Stimulated activated CD8-positive, alpha-beta memory T cell treated with anti-CD3 and anti-CD28 coated beads, Interleukin-4, amount 100 ng/mL, for 24 hours (primary cell): ENCODE measurements at regions not wholly inside any gene's neighbourhood (a gene's known extent, or its start where the extent isn't known, plus 50 kb on each side); places are given as distances from the start of the nearest gene placed in this dataset.

ENCODE experiments used
- DNase-seq: peaks from one replicate; pipeline ENCODE4 v3.0.0-alpha.2; 2020; ENCODE audit warnings: low read depth

DNA sequence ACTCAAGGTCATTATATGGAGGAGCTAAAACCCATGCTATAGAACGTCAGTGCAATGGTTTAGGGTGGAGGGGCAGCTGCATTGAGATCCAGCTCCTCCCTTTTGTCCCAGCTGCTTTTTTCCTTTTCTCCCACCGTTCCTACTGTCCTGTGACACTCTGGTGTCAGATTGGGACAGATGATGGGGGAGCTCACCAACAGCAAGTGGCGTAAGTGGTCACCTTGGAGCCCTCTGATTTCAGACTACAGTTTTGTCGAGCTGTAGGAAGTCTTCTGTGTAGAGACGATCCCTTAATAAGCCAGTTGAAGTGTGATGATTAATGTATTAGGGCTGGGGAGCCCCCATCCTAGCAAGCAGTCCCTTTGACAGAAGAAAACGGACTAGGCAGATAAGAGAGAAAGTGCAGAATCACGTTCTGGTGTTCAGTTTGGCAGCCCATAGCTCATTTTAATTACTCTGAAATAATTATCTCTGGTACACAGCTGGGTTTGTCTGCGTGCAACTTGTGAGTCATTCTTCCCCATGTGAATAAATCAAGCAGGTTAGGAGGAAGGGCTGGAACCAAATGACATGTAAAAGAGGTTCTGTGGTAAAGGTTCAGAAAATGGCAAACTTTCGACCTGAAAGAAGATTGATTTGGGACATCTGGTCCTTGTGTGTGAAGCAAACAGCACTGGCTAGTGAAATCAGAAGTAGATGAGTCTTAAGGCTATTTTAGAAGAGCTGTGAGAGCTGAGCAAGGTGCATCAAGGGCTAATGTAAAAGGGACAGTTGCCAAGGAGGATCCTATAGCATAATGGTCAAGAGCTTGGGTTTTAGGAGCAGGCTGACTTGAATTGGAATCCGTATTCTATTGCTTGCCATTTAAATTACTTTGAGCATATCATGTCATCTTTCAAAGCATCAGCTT, 241.4 kb downstream of the EDEM1 start:
- no peak for DNase-seq

DNA sequence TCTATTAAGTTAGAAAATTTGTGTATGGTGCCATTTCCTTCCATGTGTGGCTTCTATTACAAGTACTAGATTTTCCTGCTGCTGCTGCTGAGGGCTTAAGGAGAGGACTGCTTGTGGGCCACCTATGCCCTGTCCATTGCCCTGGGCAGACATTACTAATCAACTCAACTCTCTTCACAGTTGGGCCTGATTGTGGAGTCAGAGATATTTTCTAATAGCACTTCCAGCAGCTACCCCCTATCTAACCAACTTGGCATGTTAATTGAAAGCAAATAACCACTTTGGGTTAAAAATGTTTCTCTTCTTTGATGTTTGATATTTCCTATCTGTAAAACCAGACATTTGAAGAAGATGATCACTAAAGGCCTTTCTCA, 242.0 kb downstream of the EDEM1 start:
- DNase-seq = no peak

DNA sequence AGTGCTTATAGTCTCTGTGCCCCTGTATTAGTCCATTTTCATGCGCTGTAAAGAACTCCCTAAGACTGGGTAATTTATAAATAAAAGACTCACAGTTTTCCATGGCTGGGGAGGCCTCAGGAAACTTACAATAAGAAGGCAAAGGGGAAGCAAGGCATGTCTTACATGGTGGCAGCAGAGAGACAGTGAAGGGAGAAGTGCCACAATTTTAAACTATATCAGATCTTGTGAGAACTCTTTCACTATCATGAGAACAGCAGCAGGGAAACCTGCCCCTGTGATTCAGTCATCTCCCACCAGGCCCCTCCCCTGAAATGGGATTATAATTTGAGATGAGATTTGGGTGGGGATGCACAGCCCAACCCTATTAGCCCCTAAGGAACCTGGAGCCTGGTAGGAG, 243.2 kb downstream of the EDEM1 start:
- no peak for DNase-seq

DNA sequence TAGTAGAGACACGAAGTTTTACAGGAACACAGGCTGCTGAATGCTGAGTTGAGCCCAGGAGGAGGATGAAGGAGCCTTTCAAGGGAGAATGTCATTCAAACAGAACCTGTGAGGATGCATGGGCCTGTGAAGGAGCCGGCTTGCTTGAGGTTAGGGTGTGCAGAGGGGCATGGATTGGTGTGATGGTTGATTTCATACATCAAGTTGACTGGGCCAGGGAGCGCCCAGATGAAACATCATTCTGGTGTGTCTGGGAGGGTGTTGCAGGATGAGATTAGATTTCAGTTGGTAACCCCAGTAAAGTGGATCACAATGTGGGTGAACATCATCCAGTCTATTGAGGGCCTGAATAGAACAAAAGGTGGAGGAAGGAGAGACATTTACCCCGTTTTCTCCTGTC, 243.6 kb downstream of the EDEM1 start:
- DNase-seq = no peak

DNA sequence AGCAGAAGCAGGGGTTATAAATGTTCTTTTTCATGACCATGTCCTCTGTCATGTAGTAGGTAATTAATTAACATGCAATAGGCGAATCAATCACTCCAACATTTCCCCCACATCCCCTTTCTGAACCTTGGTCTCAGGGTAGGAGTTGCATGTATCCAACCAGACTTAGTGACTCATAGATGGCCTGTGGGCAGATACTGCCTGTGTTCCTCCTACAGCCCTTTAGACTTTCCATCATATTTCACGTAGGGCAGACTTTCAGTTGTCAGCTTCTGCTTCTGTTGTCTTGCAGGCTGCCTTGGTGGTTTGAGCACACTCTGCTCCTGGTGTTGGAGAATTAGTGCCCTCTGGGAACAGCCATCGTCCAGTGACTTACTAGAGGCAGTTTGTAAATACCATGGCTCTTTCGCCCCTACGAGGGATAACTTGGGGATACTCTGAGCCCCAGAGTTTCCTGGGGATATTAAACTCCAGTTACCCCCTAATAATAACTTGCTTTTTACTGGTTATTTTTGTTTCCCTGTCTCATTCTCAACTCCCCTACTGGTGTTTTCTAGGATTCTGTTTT, 244.4 kb downstream of the EDEM1 start:
- no peak for DNase-seq

DNA sequence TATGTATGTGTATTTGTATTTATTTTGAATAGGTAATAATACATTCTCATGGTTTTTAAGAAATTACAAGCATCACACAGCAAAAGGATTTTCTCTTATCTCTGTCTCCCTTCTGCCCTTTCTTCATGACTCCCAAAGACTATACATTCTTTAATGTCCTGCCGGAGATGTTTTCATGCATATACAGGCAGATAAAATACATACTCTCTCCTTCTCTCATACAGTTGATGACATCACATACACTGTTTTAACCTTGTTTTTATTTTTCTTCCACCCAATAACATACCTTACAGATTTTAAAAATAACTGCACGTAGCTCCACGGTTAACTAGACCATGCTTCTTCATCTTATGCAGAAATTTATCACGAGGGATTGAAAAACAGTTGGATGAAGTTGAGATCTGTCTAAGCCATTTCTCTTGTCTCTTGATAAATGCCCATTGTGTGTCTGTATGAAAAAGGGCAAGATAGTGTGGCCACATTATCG, 249.8 kb downstream of the EDEM1 start:
- DNase-seq = no peak

DNA sequence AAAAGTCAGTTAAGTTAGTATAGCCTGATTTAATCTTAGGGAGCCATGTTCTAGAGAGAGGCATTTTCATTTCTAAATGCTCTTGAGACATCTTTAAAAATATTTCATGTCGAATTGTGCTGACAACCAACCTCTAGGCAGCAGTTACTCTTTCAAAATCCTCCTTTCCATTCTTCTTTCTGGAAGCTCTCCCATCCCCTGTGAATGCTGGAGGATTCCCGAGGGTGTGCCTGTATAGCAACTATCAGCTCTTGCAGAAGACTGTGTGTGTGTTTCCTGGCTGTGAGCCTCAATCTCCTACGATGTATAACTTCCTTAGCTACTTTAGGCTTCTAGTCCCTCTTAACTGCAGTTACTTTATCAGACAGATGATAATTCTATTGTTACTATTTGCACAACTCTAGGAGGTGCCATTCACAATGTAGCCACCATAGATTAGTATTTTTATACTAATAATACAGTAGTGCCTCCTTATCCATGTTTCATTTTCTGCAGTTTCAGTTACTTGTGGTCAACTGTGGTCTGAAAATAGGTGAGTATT, 250.3 kb downstream of the EDEM1 start:
- no peak for DNase-seq

DNA sequence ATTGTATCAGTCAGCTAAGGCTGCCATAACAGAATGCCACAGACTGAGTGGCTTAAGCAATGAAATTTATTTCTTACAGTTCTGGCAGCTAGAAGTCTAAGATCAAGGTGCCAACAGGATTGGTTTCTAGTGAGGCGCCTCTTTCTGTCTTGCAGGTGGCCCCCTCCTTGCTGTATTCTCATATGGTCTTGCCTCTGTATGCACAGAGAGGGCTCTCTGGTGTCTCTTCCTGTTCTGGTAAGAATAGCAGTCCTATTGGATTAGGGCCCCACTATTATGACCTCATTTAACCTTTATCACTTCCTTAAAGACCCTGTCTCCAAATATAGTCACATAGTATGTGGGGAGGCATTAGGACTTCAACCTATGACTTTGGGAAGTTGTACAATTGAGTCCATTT, 253.9 kb downstream of the EDEM1 start:
- no peak for DNase-seq

DNA sequence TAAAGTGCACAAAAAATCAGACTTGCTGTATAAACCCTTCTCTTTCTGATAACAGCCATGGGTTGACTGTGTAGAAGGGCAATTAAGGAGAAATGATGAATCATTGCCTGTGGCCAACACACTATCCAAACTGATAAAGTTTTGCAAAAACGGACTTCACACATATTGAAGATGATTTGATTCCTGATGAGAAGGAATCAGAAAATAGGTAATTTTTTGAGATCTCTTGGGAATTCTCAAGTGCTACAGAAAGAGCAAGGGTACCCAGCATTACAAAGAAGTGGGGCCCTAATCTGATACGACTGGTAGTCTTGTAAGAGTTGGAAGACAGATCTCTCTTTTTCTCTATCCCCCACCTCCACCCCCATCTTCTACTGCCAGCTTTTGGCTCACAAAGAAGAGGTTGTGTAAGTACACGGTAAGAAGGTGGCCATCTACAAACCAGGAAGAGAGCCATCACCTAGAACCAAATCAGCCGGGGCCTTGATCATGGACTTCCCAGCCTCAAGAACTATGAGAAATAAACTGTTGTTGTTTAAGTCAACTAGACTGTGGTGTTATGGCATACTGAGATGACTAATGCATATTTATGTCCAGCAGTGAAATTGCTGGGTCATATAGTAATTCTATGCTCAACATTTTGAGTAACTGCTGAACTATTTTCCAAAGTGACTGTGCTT, 254.7 kb downstream of the EDEM1 start:
- DNase-seq = no peak

DNA sequence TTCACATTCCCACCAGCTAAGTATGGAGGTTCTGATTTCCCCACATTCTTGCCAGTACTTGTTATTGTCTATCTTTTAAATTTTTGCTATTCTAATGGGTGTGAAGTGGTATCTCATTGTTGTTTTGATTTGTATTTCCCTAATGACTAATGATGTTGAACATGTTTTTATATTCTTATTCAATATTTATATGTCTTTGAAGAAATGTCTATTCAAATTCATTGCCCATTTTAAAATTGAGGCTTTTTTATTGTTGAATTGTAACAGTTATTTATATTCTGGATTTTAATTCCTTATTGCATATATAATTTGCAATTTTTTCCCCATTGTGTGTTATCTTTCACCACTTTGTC, 255.3 kb downstream of the EDEM1 start:
- no peak for DNase-seq

DNA sequence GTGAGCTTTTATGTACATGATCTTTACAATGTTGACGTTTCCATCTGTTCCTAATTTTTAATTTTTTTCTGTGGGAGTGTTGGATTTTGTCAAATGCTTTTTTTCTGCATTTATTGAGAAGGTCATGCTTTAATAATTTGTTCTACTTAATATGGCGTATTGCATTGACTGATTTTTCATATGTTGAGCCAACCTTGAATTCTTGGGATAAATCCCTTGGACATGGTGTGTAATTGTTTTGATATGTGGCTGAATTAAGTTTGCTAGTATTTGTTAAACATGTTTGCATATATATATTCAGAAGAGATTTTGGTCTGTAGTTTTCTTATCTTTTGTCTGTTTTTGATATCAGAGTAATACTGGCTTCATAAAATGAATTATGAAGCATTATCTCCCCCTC, 256.7 kb downstream of the EDEM1 start:
- no peak for DNase-seq

DNA sequence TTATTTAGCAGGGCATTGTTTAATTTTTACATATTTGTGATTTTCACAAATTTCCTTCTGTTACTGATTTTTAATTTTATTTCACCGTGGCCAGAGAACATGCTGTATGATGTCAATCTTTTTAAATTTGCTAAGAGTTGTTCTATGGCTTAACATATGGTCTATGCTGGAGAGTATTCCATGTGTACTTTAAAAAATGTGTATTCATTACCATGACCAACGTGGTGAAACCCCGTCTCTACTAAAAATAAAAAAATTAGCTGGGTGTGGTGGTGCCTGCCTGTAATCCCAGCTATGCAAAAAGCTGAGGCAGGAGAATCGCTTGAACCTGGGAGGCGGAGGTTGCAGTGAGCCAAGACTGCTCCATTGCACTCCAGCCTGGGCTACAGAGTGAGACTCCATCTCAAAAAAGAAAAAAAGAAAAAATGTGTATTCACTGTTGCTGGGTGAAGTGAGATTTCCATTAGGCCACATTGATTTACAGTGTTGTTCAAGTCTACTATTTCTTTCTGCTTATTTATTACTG, 258.2 kb downstream of the EDEM1 start:
- no peak for DNase-seq

DNA sequence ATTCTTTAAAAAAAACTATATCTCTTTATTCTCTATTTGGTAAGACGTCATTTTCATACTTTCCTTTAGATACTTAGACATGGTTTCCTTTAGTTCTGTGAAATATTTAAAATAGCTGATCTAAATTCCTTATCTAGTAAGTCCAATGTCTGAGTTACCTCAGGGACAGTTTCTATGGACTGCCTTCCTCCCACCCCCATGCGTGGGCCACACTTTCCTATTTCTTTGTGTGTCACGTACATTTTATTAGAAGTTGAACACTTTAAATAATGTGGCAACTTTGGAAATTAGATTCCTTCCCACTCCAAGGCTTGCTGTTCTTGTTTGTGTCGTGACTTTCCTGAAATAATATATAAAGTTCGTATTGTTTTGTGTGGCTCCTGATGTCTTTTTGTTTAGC, 260.7 kb downstream of the EDEM1 start:
- DNase-seq = no peak

DNA sequence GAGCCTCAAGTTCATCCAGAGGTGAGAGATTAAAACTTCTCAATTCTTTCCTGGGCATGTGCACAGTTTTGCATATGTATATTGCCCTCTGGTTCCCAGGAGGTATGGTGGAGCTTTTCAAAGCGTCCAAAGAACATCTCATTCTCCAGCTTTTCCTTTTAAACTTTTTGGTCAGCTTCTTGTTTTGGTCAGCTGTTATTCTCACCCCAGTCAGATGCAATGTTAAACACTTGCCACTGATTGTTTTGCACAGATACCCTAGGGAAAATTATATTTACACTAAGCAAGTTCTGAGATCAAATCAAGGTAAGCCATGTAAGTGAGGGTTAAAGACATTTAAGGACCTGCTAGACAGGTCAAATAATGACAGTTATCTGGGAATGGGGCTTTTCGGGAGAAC, 261.3 kb downstream of the EDEM1 start:
- no peak for DNase-seq

DNA sequence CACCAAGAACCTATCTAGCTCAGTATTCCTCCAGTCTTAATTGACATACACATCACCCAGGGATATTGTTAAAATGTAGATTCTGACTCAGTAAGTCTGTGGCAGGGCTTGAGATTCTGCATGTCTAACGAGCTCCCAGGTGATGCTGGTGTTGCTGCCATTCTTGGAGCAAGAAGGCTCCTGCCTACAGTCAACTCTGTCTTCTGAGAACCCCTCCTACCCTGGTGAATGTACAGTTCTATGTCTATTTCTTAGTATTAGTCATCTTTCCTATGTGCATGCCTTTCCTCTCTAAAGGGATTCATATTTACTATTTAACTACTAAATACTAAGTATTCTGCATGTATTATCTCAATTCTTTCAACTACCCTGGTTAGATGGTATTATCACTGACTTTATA, 268.7 kb downstream of the EDEM1 start:
- DNase-seq = no peak

DNA sequence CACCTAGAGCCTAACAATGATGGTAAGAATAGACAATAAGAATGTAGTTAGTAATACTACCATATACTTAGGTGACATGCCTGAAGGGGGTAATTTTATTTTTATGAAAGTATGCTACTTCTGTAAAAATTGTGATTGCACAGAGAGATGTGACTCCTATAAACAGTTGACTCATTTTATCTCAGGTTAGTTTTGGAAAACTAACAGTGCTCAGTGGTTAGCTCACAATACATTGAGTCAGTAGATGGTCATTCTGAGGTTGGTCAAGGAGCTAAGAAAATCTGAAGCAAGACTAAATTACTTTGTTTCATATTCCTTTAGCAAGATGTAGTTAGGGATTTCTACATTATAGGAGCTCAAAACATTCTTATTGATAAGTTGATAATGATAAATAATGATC, 271.0 kb downstream of the EDEM1 start:
- DNase-seq = no peak

DNA sequence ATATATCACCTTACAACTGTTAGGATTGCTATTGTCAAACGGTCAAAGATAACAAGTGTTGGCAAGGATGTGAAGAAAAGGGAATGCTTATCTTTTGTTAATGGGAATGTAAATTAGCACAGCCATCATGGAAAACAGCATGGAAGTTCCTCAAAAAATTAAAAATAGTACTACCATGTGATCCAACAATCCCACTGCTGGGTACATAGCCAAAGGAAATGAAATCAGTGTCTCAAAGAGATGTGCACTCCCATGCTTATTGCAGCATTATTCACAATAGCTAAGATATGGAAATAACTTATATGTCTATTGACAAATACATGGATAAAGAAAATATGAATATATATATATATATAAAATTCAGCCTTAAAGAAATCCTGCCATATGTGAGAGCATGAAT, 274.6 kb downstream of the EDEM1 start:
- DNase-seq = no peak

DNA sequence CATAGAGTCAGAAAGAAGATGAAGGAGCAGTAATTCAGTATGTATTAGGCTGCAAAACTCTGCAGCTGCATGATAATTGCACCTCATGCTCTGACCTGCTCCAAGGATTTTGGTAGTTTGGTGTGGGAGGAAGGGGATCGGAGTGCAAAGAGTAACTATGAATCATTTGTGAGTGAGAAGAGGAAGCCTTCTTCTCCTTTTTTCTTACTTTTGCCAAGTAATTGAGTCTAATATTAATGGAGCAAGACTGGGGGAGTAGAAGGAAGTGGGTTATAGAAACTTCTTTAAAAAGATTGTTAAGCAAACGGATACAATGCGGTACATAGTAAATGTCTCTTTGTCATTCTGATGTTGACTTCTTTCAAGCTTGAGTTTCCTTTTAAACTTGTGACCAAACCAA, 276.5 kb downstream of the EDEM1 start:
- DNase-seq = no peak

DNA sequence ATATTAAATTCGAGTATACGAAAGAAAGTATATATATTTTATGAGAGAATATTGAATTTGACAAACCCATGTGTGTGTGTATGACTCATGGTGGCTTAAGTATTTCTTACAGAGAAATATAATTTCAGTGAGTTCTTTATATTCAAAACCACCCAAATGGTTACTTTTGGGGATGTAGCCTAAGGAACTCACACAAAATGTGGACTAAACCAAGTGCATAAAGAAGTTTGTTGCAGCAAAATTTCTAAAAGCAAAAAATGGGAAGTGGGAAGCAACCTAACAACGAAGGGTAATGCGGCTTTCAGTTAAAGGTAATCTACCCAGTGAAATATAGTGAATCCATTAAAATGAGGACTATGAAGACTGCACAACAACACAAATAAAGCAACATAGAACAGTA, 277.1 kb downstream of the EDEM1 start:
- DNase-seq = no peak

DNA sequence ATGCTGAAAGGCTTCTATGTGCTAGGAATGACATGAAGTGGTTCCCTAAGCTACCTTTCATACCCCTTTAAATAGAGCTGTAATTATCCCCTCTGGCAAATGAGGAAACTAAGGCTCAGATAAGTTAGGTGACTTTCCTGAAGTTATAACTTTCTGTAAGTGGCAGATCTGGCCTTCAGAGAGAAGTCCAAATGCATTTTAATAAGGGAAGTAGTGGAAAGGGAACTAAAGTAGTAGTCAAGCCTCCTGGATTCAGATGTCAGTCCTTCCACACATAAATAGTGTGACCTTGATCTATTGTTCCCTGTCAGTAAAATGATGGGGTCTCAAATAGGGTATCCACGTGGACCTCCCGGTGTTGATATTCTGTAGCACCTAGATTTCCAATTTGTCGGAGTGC, 277.7 kb downstream of the EDEM1 start:
- DNase-seq = no peak

DNA sequence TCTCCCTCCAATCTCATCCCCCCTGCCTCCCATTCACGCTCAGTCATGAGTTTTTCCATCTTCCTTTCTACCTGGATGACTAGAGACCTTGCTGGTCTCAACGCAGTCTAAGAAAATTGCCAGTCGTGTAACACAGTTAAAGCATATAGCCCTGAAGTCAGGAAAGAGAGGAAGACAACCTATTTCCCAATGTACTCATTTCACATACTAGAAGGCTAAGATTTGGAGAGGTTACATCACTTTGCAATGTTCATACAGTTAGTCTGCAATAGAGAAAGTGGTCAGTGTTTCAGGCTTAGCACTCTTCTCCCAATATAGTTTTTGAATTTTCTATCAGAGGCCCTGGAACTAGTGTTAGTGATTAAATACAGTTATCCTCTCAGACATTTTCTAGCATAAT, 278.6 kb downstream of the EDEM1 start:
- DNase-seq = no peak

DNA sequence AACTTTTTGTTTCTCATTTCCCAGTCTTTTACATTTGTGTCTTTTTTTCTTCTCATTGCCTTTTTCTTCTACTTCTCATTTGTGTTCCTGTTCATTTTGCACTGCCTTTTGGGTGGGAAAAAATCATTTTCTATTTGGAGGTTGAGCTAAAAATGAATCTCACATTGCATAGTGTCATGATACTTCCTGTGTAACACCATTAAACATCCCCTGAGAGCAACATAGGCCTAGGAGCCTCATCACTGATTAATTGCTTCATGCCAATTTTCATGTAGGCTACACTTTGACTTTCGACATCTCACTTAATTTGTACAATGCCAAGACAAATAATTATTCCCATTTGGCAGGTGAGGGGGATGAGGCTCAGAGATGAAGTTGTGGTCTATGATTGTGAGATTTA, 279.2 kb downstream of the EDEM1 start:
- DNase-seq = no peak

DNA sequence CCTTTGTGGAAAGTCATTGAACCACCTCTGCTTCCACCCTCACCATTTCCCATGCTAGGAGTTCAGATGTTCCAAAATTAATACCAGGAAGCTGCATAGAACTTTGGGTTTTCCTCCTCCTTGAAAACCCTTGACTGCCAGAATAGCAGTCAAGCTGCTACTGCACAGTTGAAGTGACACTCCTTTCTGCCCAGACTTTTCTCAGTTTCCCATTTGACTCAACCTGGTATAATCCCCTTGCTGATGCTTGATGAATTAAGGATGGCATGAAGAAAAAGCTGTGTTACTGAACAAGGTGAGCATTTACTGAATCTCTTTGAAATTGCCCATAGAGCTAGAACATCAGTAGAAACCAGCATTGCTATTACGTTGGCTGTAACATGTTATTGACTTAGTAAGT, 286.0 kb downstream of the EDEM1 start:
- DNase-seq = no peak
